ENCODE measurements at regions not wholly inside any gene's neighbourhood (a gene's known extent, or its start where the extent isn't known, plus 50 kb on each side); places are given as distances from the start of the nearest gene placed in this dataset.

GRCh38 chr3:22565393-22565792 is 637.7 kb upstream of the UBE2E2 start:
- TF ChIP-seq EZH2 (IDR thresholded peaks at IDR 0.05) (no peak), POLR2AphosphoS5 (IDR thresholded peaks at IDR 0.05; ENCODE audit: borderline replicate concordance, low read depth, low read length) (no peak)

All from SK-N-MC (cell line).